Gastroesophageal sphincter (tissue), 4 donors: ENCODE measurements at regions not wholly inside any gene's neighbourhood (a gene's known extent, or its start where the extent isn't known, plus 50 kb on each side); places are given as distances from the start of the nearest gene placed in this dataset.
"Not testable (repeated sequence)": the region's sequence is repeated elsewhere in the genome, so short reads cannot be mapped to it uniquely, and the experiment has no call there.

Experiments used
- ATAC-seq: fragments of 150-250 bp; one replicate; pipeline ENCODE4 v1.9.1; 2016; ENCODE audit warnings: mild to moderate bottlenecking, moderate library complexity
- H3K27ac ChIP-seq, 4 donors: fragments of 200-600 bp; sonication (generic) in 3 of 4; 1 replicate in 3 of 4; 2 replicates in 1 of 4; pipeline ENCODE4 v1.5.1; 2016 to 2019
- H3K27me3 ChIP-seq: fragments of 200-600 bp; sonication (generic); one replicate; pipeline ENCODE4 v1.5.1; 2019
- H3K36me3 ChIP-seq, 2 donors: fragments of 200-600 bp; sonication (generic); one replicate each; pipeline ENCODE4 v1.5.1; 2019; ENCODE audit warnings: control low read depth in 1 of 2
- H3K4me1 ChIP-seq, 3 donors: fragments of 200-600 bp; sonication (generic); 1 replicate in 2 of 3; 2 replicates in 1 of 3; pipeline ENCODE4 v1.5.1; 2016 to 2019; ENCODE audit warnings: control low read depth in 2 of 3
- H3K4me3 ChIP-seq, 2 donors: fragments of 200-600 bp; sonication (generic); one replicate each; pipeline ENCODE4 v1.5.1; 2019; ENCODE audit warnings: mild to moderate bottlenecking in 1 of 2, moderate library complexity in 1 of 2
- H3K9me3 ChIP-seq, 3 donors: fragments of 200-600 bp; sonication (generic); one replicate each; pipeline ENCODE4 v1.5.1; 2017 to 2019; ENCODE audit warnings: control low read depth in 2 of 3
- CTCF ChIP-seq, 4 experiments: fragments of 200-600 bp in 2 of 4; fragments of 450-650 bp in 2 of 4; sonication (generic) in 1 of 4; IDR thresholded peaks; one replicate each; pipeline ENCODE4 v1.5.1; 2017 to 2019; ENCODE audit warnings: antibody characterized with exemption in 4 of 4, mild to moderate bottlenecking in 2 of 4, moderate library complexity in 2 of 4
- EP300 ChIP-seq: sonication (generic); formaldehyde crosslinking; IDR thresholded peaks from one replicate; pipeline ENCODE4 v1.6.1; 2017; ENCODE audit warnings: antibody characterized with exemption, mild to moderate bottlenecking
- POLR2A ChIP-seq, 2 donors: fragments of 450-650 bp; IDR thresholded peaks; one replicate each; pipeline ENCODE4 v1.6.1; 2017; ENCODE audit warnings: antibody characterized with exemption in 2 of 2, mild to moderate bottlenecking in 2 of 2, moderate library complexity in 1 of 2
- POLR2AphosphoS5 ChIP-seq: sonication (generic); formaldehyde crosslinking; IDR thresholded peaks from one replicate; pipeline ENCODE4 v1.6.1; 2017; ENCODE audit warnings: antibody characterized with exemption
- WGBS, 2 donors: methylation state at CpG; one replicate each; pipeline ENCODE4 v1.1.5; 2018; ENCODE audit warnings: low coverage in 1 of 2; 5-methylcytosine and 5-hydroxymethylcytosine counted together

- Histone ChIP-seq H3K9me3 (no peaks in the 10 kb centered on the region), H3K4me3 (no peak overlapping the region), H3K36me3 (no peaks in the 10 kb centered on the region), H3K27ac (no peak overlapping the region), H3K4me1 (peaks cover 0 to 14% (median 0%) of the 10 kb centered on the region in 3 donors), H3K27me3 (no peaks in the 10 kb centered on the region)
- TF ChIP-seq POLR2AphosphoS5 (no peak), POLR2A (IDR thresholded peaks at IDR 0.05) (no peak), EP300 (no peak), CTCF (IDR thresholded peaks at IDR 0.05) (no peak)
- ATAC-seq = no peak
- 67 to 96% methylated on average over 2 of the region's 2 CpGs for WGBS, 2 donors
These were observed 158.5 kb upstream of the ARSJ start for GRCh38 chr4:114137984-114138383.

GRCh38 chr4:114146947-114147618 lies 167.6 kb upstream of the ARSJ start:
- Histone ChIP-seq H3K4me3 (no peak overlapping the region), H3K4me1 (no peaks in the 10 kb centered on the region), H3K27ac (no peak overlapping the region), H3K36me3 (no peaks in the 10 kb centered on the region), H3K9me3 (peaks cover 0 to 4% (median 0%) of the 10 kb centered on the region in 3 donors), H3K27me3 (no peaks in the 10 kb centered on the region)
- ATAC-seq = no peak
- WGBS, 2 donors = 89 to 93% methylated on average over 8 of the region's 10 CpGs
- TF ChIP-seq POLR2AphosphoS5 (no peak), POLR2A (IDR thresholded peaks at IDR 0.05) (no peak), EP300 (no peak), CTCF (IDR thresholded peaks at IDR 0.05) (no peak)

- H3K4me1 ChIP-seq, H3K36me3 ChIP-seq, H3K27me3 ChIP-seq, H3K9me3 ChIP-seq, H3K4me3 ChIP-seq, H3K27ac ChIP-seq, ATAC-seq: not testable (repeated sequence)
- 87 to 97% methylated on average over 8 to 14 of the region's 17 CpGs for WGBS, 2 donors
These were observed 168.3 kb upstream of the ARSJ start for GRCh38 chr4:114147619-114148208.

GRCh38 chr4:114148372-114149070 lies 169.1 kb upstream of the ARSJ start:
- not testable (repeated sequence) for H3K9me3 ChIP-seq, ATAC-seq, H3K27me3 ChIP-seq, H3K4me3 ChIP-seq, H3K4me1 ChIP-seq, H3K27ac ChIP-seq, H3K36me3 ChIP-seq
- no CpG with 5 or more reads among the region's 27 CpGs for WGBS, 2 donors

- no peak for TF ChIP-seq CTCF (IDR thresholded peaks at IDR 0.05)
- no peak for TF ChIP-seq POLR2A (IDR thresholded peaks at IDR 0.05)
- TF ChIP-seq POLR2AphosphoS5 = no peak
- no peak for TF ChIP-seq EP300
- 93% methylated on average over 1 of the region's 1 CpG for WGBS, 2 donors
- no peaks in the 10 kb centered on the region for H3K4me1 ChIP-seq
- no peaks in the 10 kb centered on the region for H3K9me3 ChIP-seq
- no peak overlapping the region for H3K4me3 ChIP-seq
- H3K27ac ChIP-seq = no peak overlapping the region
- no peaks in the 10 kb centered on the region for H3K27me3 ChIP-seq
- no peaks in the 10 kb centered on the region for H3K36me3 ChIP-seq
- ATAC-seq = no peak
These were observed 176.9 kb upstream of the ARSJ start for GRCh38 chr4:114156371-114156770.

- no peaks in the 10 kb centered on the region for H3K9me3 ChIP-seq
- ATAC-seq = no peak
- no peaks in the 10 kb centered on the region for H3K27me3 ChIP-seq
- no peak overlapping the region for H3K4me3 ChIP-seq
- H3K27ac ChIP-seq = no peak overlapping the region
- H3K36me3 ChIP-seq = no peaks in the 10 kb centered on the region
- H3K4me1 ChIP-seq = no peaks in the 10 kb centered on the region
- TF ChIP-seq EP300 = no peak
- no peak for TF ChIP-seq POLR2AphosphoS5
- TF ChIP-seq CTCF (IDR thresholded peaks at IDR 0.05) = no peak
- no peak for TF ChIP-seq POLR2A (IDR thresholded peaks at IDR 0.05)
These were observed 182.4 kb upstream of the ARSJ start for GRCh38 chr4:114161809-114162208.
